ENCODE measurements at regions not wholly inside any gene's neighbourhood (a gene's known extent, or its start where the extent isn't known, plus 50 kb on each side); places are given as distances from the start of the nearest gene placed in this dataset.
"Not testable (repeated sequence)": the region's sequence is repeated elsewhere in the genome, so short reads cannot be mapped to it uniquely, and the experiment has no call there.

DNA sequence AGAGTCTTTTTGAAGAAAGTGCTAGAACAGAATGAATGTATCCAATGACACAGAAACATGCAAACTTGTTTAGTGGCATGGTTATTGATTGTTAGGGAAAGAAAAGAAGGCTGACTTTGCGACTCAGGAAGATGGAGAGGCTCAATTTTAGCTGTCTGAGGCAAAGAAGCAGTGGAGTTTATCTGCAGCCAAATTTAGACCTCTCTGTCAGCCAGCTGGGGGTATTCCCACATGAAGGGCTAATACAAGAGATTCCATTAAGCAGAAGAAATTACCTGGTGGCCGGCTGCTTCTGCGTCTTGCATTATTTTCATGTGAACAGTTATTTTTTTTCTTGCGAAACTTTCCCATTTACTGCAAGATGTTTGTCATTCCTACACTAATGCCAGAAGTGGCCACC, 240.2 kb upstream of the NBEA start:
- Mint-ChIP-seq H3K9me3 (peaks cover 0 to 3% of the 10 kb centered on the region in 2 donors), H3K36me3 (no peaks in the 10 kb centered on the region), H3K27ac (no peak overlapping the region), H3K27me3 (no peaks in the 10 kb centered on the region), H3K4me1 (no peaks in the 10 kb centered on the region), H3K4me3 (no peak overlapping the region)
- no peak for DNase-seq
- ATAC-seq (replicated peaks), result no peak

DNA sequence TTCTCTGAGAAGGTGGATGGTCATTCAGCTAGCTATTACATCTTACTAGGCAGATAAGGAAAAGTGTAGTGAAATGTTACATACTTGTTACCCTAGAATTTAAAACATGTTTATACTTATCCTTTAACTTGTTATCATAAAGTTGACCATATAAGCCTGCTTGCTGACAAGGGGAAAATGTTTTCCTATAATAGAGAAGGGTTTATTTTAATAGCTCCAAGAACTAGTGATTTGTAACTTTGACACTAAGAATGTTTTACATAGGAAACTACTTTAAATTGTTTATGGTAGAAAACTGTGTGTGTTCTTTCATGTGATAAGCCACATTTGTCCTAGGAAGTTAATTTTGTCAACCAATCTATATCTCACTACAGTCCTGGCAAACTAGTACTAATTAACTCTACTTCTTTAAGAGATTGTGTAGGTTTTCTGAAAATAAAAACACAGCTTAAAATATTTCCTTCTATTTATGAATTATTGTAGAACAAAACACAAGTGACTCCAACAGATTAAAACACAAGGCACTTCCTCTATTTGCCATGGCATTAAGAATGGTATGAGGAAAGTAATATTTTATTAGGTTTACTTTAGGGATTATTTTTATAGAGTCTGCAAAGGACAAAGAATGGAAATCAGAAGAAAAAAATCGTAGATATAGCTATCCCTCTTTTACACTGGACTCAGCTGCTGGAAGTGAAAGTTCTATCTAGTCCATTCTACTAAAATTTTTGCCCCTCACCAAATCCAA, 233.3 kb upstream of the NBEA start:
- Mint-ChIP-seq H3K4me1 (no peaks in the 10 kb centered on the region), H3K4me3 (no peak overlapping the region), H3K36me3 (peaks cover 0 to 1% of the 10 kb centered on the region in 2 donors), H3K27me3 (no peaks in the 10 kb centered on the region), H3K27ac (no peak overlapping the region), H3K9me3 (no peaks in the 10 kb centered on the region)
- DNase-seq (no peak), ATAC-seq (replicated peaks) (no peak)

DNA sequence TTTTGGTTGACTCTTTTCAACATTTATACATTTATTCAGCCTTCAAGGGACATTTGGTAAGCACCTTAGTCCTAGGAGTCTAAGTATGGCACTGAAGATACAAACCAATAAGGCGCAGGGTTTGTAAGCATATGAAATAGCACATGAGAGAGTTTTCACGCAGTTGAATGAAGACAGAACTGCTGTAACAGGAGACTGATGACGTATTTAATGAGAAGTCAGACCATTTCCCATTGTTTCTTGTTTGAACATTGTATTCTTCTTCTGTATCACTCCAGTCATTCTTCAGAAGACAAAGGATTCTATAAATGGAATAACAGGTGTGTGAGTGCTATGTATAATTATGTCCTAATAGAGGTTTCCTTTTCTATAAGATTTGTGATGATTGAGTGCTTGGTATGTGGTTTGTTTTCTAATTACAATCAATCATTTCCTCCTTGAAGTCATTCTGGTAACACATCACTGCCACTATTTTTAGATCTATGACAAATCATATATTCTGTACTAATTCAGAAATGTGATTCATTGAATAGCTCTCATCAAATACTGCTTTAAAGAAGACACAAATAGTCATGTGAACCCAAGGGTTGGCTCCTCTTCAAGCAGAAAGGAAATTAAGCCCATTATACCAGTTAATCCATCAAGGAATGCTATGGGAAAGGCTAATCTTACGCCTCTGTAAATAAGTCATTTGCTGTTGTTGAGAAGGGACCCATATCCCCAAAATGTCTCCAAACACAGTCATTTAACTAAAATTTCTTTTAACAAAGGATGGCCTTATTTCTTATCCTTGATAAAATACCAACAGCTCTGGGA, 222.8 kb upstream of the NBEA start:
- no peak overlapping the region for H3K27ac Mint-ChIP-seq
- no peaks in the 10 kb centered on the region for H3K36me3 Mint-ChIP-seq
- DNase-seq (no peak), ATAC-seq (replicated peaks) (no peak)
- no peaks in the 10 kb centered on the region for H3K27me3 Mint-ChIP-seq
- no peaks in the 10 kb centered on the region for H3K9me3 Mint-ChIP-seq
- no peaks in the 10 kb centered on the region for H3K4me1 Mint-ChIP-seq
- no peak overlapping the region for H3K4me3 Mint-ChIP-seq

DNA sequence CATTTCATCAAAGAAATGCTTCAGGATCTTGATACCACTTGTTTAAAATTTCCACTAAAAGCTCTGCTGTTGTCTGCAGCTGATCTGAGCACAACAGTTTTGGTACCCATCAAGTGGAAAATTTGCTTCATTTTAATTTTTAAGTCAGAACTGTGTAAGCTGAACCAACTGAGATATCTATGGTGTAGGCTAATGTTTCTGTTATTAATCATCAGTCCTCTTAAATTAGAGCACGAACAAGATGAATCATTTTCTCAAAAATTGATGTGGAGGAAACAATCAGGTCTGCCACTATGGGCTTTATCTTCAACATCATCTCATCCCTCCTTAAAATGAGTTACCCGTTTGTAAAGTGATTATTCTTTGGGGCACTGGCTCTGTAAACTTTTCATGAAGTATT, 221.5 kb upstream of the NBEA start:
- Mint-ChIP-seq H3K36me3 (no peaks in the 10 kb centered on the region), H3K4me3 (no peak overlapping the region), H3K27ac (no peak overlapping the region), H3K27me3 (no peaks in the 10 kb centered on the region), H3K9me3 (no peaks in the 10 kb centered on the region), H3K4me1 (no peaks in the 10 kb centered on the region)
- DNase-seq (no peak), ATAC-seq (replicated peaks) (no peak)

DNA sequence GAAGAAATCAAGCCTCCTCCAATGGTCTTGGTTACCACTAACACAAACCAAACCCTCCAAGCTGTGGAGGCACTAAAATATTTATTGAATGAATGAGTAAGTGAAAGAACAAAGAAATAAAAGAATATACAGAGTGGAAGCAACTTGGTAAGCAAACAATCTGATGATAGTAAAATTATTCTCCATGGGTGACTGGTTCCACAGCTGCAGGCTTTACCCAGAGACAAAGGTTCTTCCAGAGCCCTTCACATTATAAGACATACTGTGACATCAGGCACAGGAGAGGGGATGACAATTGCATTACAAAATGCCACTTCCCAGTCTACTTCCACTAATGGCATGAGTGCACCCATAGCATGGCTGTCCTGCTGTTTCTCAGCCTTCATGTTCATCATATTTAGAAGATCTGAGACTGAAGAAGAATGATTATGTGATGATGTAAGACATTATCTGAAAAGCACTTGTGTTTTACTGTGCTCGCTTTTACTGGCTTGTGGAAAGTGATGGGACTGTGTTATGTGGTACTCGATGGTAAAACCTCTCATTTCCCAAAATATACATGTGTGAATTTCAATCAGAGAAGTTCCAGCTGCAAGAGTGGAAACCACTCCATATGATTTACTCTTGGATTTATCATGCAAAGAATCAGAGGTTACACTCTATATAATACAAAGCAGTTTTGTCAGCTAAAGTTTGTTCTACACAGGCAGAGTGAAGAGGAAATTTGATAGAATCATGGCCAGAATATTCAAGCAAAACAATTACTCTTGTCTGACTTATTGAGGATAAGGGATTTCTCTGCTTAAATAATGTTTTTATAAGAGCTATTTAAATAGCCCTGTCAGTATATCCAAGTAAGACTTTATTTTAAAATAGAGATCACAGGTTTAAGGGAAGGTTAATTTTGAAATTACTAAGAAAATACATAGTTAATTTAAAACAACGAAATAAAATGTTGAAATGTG, 220.2 kb upstream of the NBEA start:
- Mint-ChIP-seq H3K4me3 (no peak overlapping the region), H3K36me3 (no peaks in the 10 kb centered on the region), H3K4me1 (no peaks in the 10 kb centered on the region), H3K27ac (no peak overlapping the region), H3K9me3 (no peaks in the 10 kb centered on the region), H3K27me3 (no peaks in the 10 kb centered on the region)
- no peak for DNase-seq
- no peak for ATAC-seq (replicated peaks)

DNA sequence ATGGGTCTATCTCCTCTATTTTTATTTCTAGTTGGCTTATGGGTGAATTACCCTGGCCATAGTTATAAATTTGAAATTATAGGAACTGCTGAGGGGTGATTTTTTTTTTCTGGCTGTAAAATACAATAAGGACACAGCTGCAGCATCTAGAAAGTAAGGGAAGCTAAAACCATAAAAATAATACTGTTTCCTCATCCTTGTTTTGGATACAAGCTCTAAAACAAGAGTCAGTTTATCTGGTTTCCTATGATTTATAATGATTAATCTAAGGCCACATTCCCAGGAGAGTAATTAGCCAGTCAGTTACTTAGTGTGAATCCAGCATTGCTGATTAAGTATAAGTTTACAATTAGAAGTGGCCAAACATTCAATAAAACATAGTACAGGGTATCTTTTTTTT, 219.1 kb upstream of the NBEA start:
- H3K36me3 Mint-ChIP-seq, result no peaks in the 10 kb centered on the region
- peaks cover 0 to under 1% of the 10 kb centered on the region in 2 donors for H3K9me3 Mint-ChIP-seq

DNA sequence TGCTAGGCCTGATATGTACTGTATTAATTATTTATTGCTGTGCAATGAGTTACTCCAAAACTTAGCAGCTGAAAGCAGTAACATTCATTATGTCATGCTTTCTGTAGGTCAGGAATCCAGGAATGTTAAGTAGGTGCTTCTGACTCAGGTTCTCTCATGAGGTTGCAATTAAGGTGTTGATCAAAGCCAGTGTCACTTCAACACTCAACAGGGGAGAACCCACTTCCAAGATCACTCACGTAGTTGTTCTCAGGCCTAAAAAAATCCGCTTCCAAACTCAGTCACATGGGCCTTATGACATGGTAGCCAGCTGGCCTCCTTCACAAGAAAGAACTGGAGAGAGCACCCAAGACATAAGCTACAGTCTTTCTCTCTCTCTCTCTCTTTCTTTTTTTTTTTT, 211.1 kb upstream of the NBEA start:
- Mint-ChIP-seq H3K36me3 (no peaks in the 10 kb centered on the region), H3K27me3 (no peaks in the 10 kb centered on the region), H3K4me1 (no peaks in the 10 kb centered on the region), H3K27ac (no peak overlapping the region), H3K4me3 (no peak overlapping the region), H3K9me3 (peaks cover 0 to 4% of the 10 kb centered on the region in 2 donors)
- DNase-seq (no peak), ATAC-seq (replicated peaks) (no peak)

More for the DNA sequence above, 219.1 kb upstream of the NBEA start:
- Mint-ChIP-seq H3K27me3 (no peaks in the 10 kb centered on the region), H3K4me3 (no peak overlapping the region), H3K27ac (no peak overlapping the region), H3K4me1 (no peaks in the 10 kb centered on the region)
- ATAC-seq (replicated peaks), result no peak
- no peak for DNase-seq

DNA sequence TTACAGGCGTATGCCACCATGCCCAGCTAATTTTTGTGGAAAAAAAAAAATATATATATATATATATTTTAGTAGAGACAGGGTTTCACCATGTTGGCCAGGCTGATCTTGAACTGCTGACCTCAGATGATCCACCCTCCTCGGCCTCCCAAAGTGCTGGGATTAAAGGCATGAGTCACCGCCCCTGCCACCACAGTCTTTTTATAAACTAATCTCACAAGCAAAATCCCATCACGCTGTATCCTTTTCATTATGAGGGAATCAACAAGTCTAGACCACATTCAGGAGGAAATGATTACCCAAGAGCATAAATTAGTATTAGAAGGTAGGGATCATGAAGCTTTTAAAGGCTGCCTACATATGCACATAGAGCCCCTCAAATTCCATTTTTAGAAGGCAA, 210.6 kb upstream of the NBEA start:
- no peaks in the 10 kb centered on the region for H3K4me1 Mint-ChIP-seq
- no peaks in the 10 kb centered on the region for H3K27me3 Mint-ChIP-seq
- H3K27ac Mint-ChIP-seq, result no peak overlapping the region
- no peaks in the 10 kb centered on the region for H3K36me3 Mint-ChIP-seq
- DNase-seq (no peak), ATAC-seq (replicated peaks) (no peak)
- H3K4me3 Mint-ChIP-seq, result no peak overlapping the region
- peaks cover 0 to 4% of the 10 kb centered on the region in 2 donors for H3K9me3 Mint-ChIP-seq

DNA sequence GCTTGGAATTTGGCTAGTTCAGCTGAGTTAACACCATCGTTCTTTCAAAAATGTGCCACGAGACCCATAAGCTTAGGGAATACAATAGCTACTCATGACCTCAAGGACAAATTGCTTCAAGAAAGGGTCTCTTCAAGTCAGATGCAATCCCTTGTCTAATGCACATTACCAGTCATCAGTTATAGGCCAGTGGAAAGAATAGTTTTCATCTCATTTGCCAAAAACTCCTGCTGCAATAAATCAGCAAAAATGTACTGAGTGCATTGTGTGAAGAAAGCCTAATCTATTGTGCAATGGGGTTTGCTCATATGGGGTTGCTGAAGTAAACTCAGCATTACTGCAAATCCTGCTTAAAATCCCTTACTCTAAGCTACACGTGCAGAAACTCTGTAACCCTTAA, 208.3 kb upstream of the NBEA start:
- H3K27ac Mint-ChIP-seq, result no peak overlapping the region
- no peaks in the 10 kb centered on the region for H3K36me3 Mint-ChIP-seq
- H3K4me1 Mint-ChIP-seq, result no peaks in the 10 kb centered on the region
- ATAC-seq (replicated peaks) (no peak), DNase-seq (no peak)
- H3K27me3 Mint-ChIP-seq, result no peaks in the 10 kb centered on the region
- no peak overlapping the region for H3K4me3 Mint-ChIP-seq
- peaks cover 0 to 3% of the 10 kb centered on the region in 2 donors for H3K9me3 Mint-ChIP-seq

DNA sequence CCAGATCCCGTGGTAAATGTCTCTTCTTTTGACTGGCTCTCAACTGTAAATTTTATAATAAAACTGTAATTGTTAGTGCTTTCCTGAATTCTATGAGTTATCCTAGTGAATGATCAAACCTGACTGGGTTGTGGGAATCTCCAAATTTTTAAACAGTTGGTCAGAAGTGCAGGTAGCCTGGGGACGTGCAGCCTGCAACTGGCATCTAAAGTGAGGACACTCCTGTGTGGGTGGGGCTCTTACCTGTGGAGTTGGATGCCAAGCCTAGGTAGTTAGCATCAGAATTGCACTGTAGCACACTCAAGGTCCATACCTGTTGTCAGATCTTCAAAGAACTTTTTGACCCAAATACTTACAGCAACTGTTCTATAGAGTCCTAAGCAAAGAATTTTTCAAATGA, 207.1 kb upstream of the NBEA start:
- no peaks in the 10 kb centered on the region for H3K27me3 Mint-ChIP-seq
- no peak for ATAC-seq (replicated peaks)
- no peak overlapping the region for H3K27ac Mint-ChIP-seq
- DNase-seq, result no peak
- no peaks in the 10 kb centered on the region for H3K36me3 Mint-ChIP-seq
- H3K9me3 Mint-ChIP-seq, result no peaks in the 10 kb centered on the region
- no peaks in the 10 kb centered on the region for H3K4me1 Mint-ChIP-seq
- no peak overlapping the region for H3K4me3 Mint-ChIP-seq

DNA sequence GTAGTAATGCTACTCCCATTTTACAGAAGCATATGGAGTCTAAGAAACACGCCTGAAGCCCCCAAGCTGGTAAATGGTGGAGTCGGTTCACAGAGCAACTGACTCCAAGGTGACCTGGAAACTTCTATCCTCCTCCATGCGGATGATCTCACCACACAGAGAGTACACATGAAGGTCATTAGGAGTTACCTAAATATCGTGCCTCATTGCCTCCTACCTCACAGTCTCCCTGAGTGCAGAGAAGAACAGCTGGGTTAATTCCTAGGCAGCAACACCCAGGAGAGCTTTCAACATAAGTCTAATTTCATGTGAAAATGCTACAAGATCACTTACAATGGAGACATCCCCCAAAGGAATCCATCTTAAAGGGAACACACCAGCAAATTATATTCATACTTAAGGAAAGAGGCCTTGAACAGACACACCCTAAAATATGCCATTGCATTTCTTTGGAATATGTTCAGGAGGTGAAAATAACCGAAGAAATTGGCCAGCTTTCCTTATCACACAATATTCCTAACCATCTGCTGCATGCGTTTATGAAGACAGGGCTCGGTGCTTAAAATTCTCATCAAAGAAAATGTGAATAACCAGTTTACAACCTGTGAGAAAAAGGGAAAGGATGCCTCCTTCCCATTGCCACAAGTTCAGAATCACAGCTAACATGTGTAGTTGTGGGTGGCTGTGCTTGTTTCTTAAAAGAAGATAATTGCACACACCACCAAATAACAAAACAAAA, 203.6 kb upstream of the NBEA start:
- no peaks in the 10 kb centered on the region for H3K27me3 Mint-ChIP-seq
- no peak for ATAC-seq (replicated peaks)
- DNase-seq, result no peak
- no peak overlapping the region for H3K27ac Mint-ChIP-seq
- no peak overlapping the region for H3K4me3 Mint-ChIP-seq
- H3K4me1 Mint-ChIP-seq, result no peaks in the 10 kb centered on the region
- H3K36me3 Mint-ChIP-seq, result no peaks in the 10 kb centered on the region
- peaks cover 0 to 1% of the 10 kb centered on the region in 2 donors for H3K9me3 Mint-ChIP-seq

DNA sequence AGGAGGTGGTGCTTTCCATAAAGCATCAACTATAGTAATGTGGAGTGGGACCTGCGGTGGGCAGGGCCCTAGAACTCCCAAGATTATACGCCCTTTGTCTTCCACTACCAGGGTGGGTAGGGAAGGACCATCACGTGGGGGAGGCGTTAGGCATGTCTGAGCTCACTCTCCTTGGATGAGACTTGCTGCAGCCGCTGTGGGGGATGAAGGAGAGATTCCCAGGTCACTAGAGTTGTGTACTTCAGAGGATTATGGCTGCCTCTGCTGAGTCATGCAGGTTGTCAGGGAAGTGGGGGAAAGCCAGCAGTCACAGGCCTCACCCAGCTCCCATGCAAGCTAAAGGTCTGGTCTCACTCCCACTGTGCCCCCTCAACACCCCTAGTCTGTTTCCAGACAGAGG, 195.0 kb upstream of the NBEA start:
- H3K4me3 Mint-ChIP-seq; H3K4me1 Mint-ChIP-seq; H3K27ac Mint-ChIP-seq; H3K36me3 Mint-ChIP-seq; ATAC-seq (replicated peaks); H3K27me3 Mint-ChIP-seq; H3K9me3 Mint-ChIP-seq; DNase-seq: not testable (repeated sequence)

DNA sequence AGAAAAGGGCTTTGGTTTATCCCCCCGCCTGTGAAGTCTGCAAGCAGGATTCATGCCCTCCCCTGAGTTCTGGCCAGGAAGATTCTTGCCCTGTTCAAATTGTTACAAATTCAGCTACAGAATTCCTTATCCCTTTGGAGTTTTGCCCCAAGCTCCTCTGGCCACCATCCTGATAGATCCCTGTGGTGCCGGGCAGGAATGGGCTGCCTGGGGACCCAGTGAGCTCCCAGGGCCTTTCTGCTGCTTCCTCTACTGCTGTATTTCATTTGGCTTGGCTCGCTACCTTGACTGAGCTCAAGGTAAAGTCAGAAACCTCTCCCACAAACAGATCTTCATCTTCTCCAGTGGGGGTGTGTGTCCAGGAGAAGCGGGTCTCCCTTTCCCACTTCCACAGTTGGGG, 194.6 kb upstream of the NBEA start:
- H3K27ac Mint-ChIP-seq, result no peak overlapping the region

DNA sequence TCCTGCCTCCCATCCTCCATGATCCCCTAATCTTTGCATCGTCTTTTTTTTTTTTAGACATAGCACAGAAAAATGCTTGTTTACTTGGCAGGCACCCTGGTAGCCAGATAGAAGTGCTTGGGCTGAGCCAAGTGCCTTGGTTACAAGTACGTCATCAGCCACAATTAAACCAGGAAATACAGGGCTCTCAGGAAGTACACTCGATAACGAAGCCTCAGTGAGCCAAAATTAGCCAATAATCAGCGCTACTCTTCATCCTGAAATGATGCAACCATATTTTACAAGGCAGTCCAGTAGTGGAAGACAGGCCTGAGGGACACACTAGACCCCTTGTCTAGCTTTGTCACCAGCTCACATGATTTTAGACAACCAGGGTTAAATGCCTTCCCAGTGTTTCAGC, 194.0 kb upstream of the NBEA start:
- Mint-ChIP-seq H3K4me1 (no peaks in the 10 kb centered on the region), H3K36me3 (no peaks in the 10 kb centered on the region), H3K9me3 (peaks cover 0 to 4% of the 10 kb centered on the region in 2 donors), H3K27ac (no peak overlapping the region), H3K4me3 (no peak overlapping the region), H3K27me3 (peaks cover 6% of the 10 kb centered on the region in 2 donors)
- DNase-seq (no peak), ATAC-seq (replicated peaks) (no peak)

More for the DNA sequence above, 194.6 kb upstream of the NBEA start:
- Mint-ChIP-seq H3K4me3 (no peak overlapping the region), H3K4me1 (no peaks in the 10 kb centered on the region), H3K27me3 (peaks cover 6% of the 10 kb centered on the region in 2 donors), H3K36me3 (no peaks in the 10 kb centered on the region), H3K9me3 (peaks cover 0 to 4% of the 10 kb centered on the region in 2 donors)
- DNase-seq (no peak), ATAC-seq (replicated peaks) (no peak)
